BLaER1 treated with 17β-estradiol and CSF1 and Interleukin-3, amounts not matched to agents 10 nM and 100 nM (cell line): ENCODE measurements at regions not wholly inside any gene's neighbourhood (a gene's known extent, or its start where the extent isn't known, plus 50 kb on each side); places are given as distances from the start of the nearest gene placed in this dataset.

ENCODE experiments used
- H3K27ac ChIP-seq, 11 experiments: shearing (Covaris generic); formaldehyde crosslinking; 2 replicates each; pipeline ENCODE4 v1.8.1; 2022
- H3K27me3 ChIP-seq, 11 experiments: shearing (Covaris generic); formaldehyde crosslinking; 2 replicates each; pipeline ENCODE4 v1.8.1; 2022
- H3K36me3 ChIP-seq, 11 experiments: shearing (Covaris generic); formaldehyde crosslinking; 2 replicates each; pipeline ENCODE4 v1.8.1; 2022
- H3K4me1 ChIP-seq, 10 experiments: shearing (Covaris generic); formaldehyde crosslinking; 2 replicates each; pipeline ENCODE4 v1.8.1; 2022
- H3K4me2 ChIP-seq, 11 experiments: shearing (Covaris generic); formaldehyde crosslinking; 2 replicates each; pipeline ENCODE4 v1.8.1; 2022
- H3K4me3 ChIP-seq, 10 experiments: shearing (Covaris generic); formaldehyde crosslinking; 2 replicates each; pipeline ENCODE4 v1.8.1; 2022
- H3K9ac ChIP-seq, 11 experiments: shearing (Covaris generic); formaldehyde crosslinking; 2 replicates each; pipeline ENCODE4 v1.8.1; 2022
- H3K9me3 ChIP-seq, 11 experiments: shearing (Covaris generic); formaldehyde crosslinking; replicated peaks in 1 of 11; 2 replicates each; pipeline ENCODE4 v1.8.1; 2022
- H4K20me1 ChIP-seq, 11 experiments: shearing (Covaris generic); formaldehyde crosslinking; 2 replicates each; pipeline ENCODE4 v1.8.1; 2022
- Cebpa-rat ChIP-seq, 11 experiments: shearing (Covaris generic); IDR thresholded peaks; 2 replicates each; pipeline ENCODE4 v1.8.1; 2022

GRCh38 chr3:74054566-74054965 is 429.8 kb upstream of the PDZRN3 start:
- H3K27me3 ChIP-seq = no peaks in the 10 kb centered on the region
- H3K4me3 ChIP-seq = no peak overlapping the region
- no peak overlapping the region for H3K9ac ChIP-seq
- H3K9me3 ChIP-seq = no peaks in the 10 kb centered on the region
- no peaks in the 10 kb centered on the region for H4K20me1 ChIP-seq
- no peak overlapping the region for H3K27ac ChIP-seq
- no peaks in the 10 kb centered on the region for H3K36me3 ChIP-seq
- no peak overlapping the region for H3K4me2 ChIP-seq
- no peaks in the 10 kb centered on the region for H3K4me1 ChIP-seq
- no peak for TF ChIP-seq Cebpa-rat (IDR thresholded peaks at IDR 0.05)

- H3K27ac ChIP-seq = no peak overlapping the region
- no peaks in the 10 kb centered on the region for H3K9me3 ChIP-seq
- no peaks in the 10 kb centered on the region for H3K4me1 ChIP-seq
- H3K27me3 ChIP-seq = no peaks in the 10 kb centered on the region
- H4K20me1 ChIP-seq = no peaks in the 10 kb centered on the region
- H3K36me3 ChIP-seq = no peaks in the 10 kb centered on the region
- H3K4me3 ChIP-seq = no peak overlapping the region
- H3K4me2 ChIP-seq = no peak overlapping the region
- no peak overlapping the region for H3K9ac ChIP-seq
- no peak for TF ChIP-seq Cebpa-rat (IDR thresholded peaks at IDR 0.05)
These were observed 429.3 kb upstream of the PDZRN3 start for GRCh38 chr3:74053970-74054516.

DNA sequence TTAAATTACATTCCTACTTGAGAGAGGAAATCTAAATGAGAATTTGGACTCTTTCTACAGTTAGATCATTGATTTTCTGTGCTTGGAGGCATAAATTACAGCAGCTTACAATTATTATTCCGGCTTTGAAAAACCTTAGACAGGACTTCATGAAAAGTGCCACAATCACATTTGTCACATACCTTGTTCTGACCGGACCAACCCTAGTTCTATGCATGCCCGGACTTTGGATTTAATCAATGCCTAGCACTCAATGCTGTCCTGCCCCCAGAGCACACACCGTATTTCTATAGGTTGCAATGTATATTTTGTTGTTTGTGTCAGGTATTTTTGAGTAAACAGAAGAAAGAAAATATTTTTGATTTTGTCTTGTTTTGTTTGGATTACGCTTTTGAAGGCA is 424.7 kb upstream of the PDZRN3 start:
- Histone ChIP-seq H3K9me3 (no peaks in the 10 kb centered on the region), H3K36me3 (no peaks in the 10 kb centered on the region), H3K9ac (no peak overlapping the region), H4K20me1 (no peaks in the 10 kb centered on the region), H3K27me3 (no peaks in the 10 kb centered on the region), H3K27ac (no peak overlapping the region), H3K4me2 (no peak overlapping the region), H3K4me1 (no peaks in the 10 kb centered on the region), H3K4me3 (no peak overlapping the region)
- no peak for TF ChIP-seq Cebpa-rat (IDR thresholded peaks at IDR 0.05)

- no peak overlapping the region for H3K27ac ChIP-seq
- H3K4me2 ChIP-seq = no peak overlapping the region
- H3K36me3 ChIP-seq = no peaks in the 10 kb centered on the region
- no peaks in the 10 kb centered on the region for H3K9me3 ChIP-seq
- H3K4me3 ChIP-seq = no peak overlapping the region
- TF ChIP-seq Cebpa-rat (IDR thresholded peaks at IDR 0.05) = no peak
- H4K20me1 ChIP-seq = no peaks in the 10 kb centered on the region
- H3K9ac ChIP-seq = no peak overlapping the region
- H3K27me3 ChIP-seq = no peaks in the 10 kb centered on the region
- no peaks in the 10 kb centered on the region for H3K4me1 ChIP-seq
These were observed 424.0 kb upstream of the PDZRN3 start for GRCh38 chr3:74048699-74049098.

GRCh38 chr3:74045000-74045399 is 420.3 kb upstream of the PDZRN3 start:
- H3K27me3 ChIP-seq = no peaks in the 10 kb centered on the region
- no peak overlapping the region for H3K9ac ChIP-seq
- peaks cover 5 to 11% (median 8%) of the 10 kb centered on the region in 10 experiments; a peak in 10 of 20 replicates for H3K4me1 ChIP-seq
- no peak overlapping the region for H3K27ac ChIP-seq
- H3K4me3 ChIP-seq = no peak overlapping the region
- no peaks in the 10 kb centered on the region for H3K9me3 ChIP-seq
- TF ChIP-seq Cebpa-rat (IDR thresholded peaks at IDR 0.05) = no peak
- H3K36me3 ChIP-seq = no peaks in the 10 kb centered on the region
- no peaks in the 10 kb centered on the region for H4K20me1 ChIP-seq
- no peak overlapping the region for H3K4me2 ChIP-seq

GRCh38 chr3:74041068-74041675 is 416.4 kb upstream of the PDZRN3 start:
- Histone ChIP-seq H4K20me1 (no peaks in the 10 kb centered on the region), H3K9ac (no peak overlapping the region), H3K4me3 (no peak overlapping the region), H3K4me2 (peak overlapping the region in 8 of 11 experiments; percentile 6 to 47 (median 29); a peak in 12 of 22 replicates), H3K27me3 (no peaks in the 10 kb centered on the region), H3K9me3 (no peaks in the 10 kb centered on the region), H3K4me1 (peaks cover 5 to 18% (median 10%) of the 10 kb centered on the region in 10 experiments; a peak in 10 of 20 replicates), H3K36me3 (no peaks in the 10 kb centered on the region), H3K27ac (no peak overlapping the region)
- TF ChIP-seq Cebpa-rat (IDR thresholded peaks at IDR 0.05) = no peak

- H3K4me3 ChIP-seq = no peak overlapping the region
- no peak for TF ChIP-seq Cebpa-rat (IDR thresholded peaks at IDR 0.05)
These were observed 414.4 kb upstream of the PDZRN3 start for GRCh38 chr3:74039105-74039504.

DNA sequence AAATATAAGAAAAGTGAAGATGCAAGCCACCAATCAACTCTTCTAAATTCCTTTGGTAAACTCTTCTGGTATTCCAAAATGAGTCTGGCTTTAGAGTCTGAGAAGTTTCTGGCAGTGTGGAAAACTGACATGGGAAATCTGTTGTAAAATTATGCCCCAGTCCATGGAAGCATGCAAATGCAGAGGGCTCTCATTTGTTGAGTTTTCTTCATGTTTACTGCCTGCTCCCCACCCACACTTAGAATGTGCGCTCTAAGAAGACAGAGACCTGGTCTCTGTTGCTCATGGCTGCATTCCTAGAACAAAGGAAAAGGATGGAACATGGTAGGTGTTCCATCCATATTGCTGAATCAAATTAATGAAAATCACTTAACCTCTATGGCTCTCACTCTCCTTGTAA is 411.8 kb upstream of the PDZRN3 start:
- Histone ChIP-seq H3K4me2 (no peak overlapping the region), H3K27ac (no peak overlapping the region), H3K4me3 (no peak overlapping the region), H3K36me3 (no peaks in the 10 kb centered on the region), H4K20me1 (no peaks in the 10 kb centered on the region), H3K27me3 (no peaks in the 10 kb centered on the region), H3K9ac (no peak overlapping the region), H3K4me1 (peaks cover 11 to 22% (median 13%) of the 10 kb centered on the region in 10 experiments; a peak in 13 of 20 replicates), H3K9me3 (no peaks in the 10 kb centered on the region)
- TF ChIP-seq Cebpa-rat (IDR thresholded peaks at IDR 0.05) = no peak

More at GRCh38 chr3:74039105-74039504, 414.4 kb upstream of the PDZRN3 start:
- Histone ChIP-seq H3K9me3 (no peaks in the 10 kb centered on the region), H4K20me1 (no peaks in the 10 kb centered on the region), H3K27ac (no peak overlapping the region), H3K36me3 (no peaks in the 10 kb centered on the region), H3K9ac (no peak overlapping the region), H3K4me1 (peaks cover 10 to 22% (median 13%) of the 10 kb centered on the region in 10 experiments; a peak in 13 of 20 replicates), H3K4me2 (peak overlapping the region in 1 of 11 experiments; percentile 38; a peak in 2 of 22 replicates), H3K27me3 (no peaks in the 10 kb centered on the region)

DNA sequence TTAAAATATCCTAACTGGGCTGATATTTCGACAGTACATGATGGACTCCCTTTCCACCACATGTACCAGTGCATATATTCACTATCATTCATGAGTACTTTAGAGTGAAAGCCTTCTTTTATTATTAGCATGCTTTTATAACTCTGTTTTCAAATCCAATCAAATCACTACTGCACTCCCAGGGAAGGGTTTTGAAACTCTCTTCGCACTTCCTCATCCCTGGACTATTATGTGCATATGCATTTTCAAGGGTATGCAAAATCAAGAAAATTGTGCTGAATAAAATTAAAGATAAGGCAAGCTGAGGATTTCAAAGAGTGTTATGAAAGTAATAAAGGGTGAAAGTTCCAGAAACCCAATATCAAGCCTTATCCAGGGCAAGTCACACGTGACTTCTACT is 411.4 kb upstream of the PDZRN3 start:
- Histone ChIP-seq H3K9ac (no peak overlapping the region), H3K4me1 (peaks cover 7 to 17% (median 9%) of the 10 kb centered on the region in 10 experiments; a peak in 12 of 20 replicates), H3K4me2 (no peak overlapping the region), H3K4me3 (no peak overlapping the region), H3K36me3 (no peaks in the 10 kb centered on the region), H3K27me3 (no peaks in the 10 kb centered on the region), H3K9me3 (no peaks in the 10 kb centered on the region), H3K27ac (no peak overlapping the region), H4K20me1 (no peaks in the 10 kb centered on the region)
- no peak for TF ChIP-seq Cebpa-rat (IDR thresholded peaks at IDR 0.05)

- Histone ChIP-seq H3K4me1 (peaks cover 0 to 15% (median 6%) of the 10 kb centered on the region in 10 experiments; a peak in 9 of 20 replicates), H3K36me3 (no peaks in the 10 kb centered on the region), H3K4me3 (no peak overlapping the region), H4K20me1 (no peaks in the 10 kb centered on the region), H3K4me2 (peak overlapping the region in 7 of 11 experiments; percentile 5 to 26 (median 7); a peak in 9 of 22 replicates), H3K27me3 (no peaks in the 10 kb centered on the region), H3K9ac (no peak overlapping the region), H3K27ac (no peak overlapping the region), H3K9me3 (no peaks in the 10 kb centered on the region)
- TF ChIP-seq Cebpa-rat (IDR thresholded peaks at IDR 0.05) = no peak
These were observed 409.1 kb upstream of the PDZRN3 start for GRCh38 chr3:74033806-74034205.
